Renal pelvis (tissue), 1 donor: ENCODE measurements at regions not wholly inside any gene's neighbourhood (a gene's known extent, or its start where the extent isn't known, plus 50 kb on each side); places are given as distances from the start of the nearest gene placed in this dataset.
A peak's percentile ranks its signal among the peaks of the same experiment; 100 is the strongest.

Experiments used
- DNase-seq: peaks from one replicate; pipeline ENCODE4 v3.0.0-alpha.2; 2013

DNA sequence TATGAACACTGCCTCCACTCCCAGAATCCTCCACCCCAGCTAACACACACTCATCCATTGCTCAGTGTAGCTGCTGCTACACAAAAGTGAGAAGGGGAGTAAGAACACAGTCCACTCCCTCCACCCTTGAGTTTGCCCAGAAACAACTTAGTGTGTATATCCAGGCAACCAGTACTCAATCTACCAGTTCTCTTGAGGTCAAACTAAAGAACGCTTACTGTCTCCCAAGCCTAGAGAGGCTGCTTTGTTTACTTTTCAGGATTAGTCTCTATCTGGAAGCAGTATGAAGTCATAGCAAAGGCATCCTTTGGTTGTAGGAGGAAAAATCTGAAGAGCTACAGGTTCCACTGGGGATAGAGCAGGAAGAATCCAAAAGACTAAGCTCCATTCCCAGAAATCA, 296.3 kb downstream of the KCNN2 start:
- DNase-seq: no peak

DNA sequence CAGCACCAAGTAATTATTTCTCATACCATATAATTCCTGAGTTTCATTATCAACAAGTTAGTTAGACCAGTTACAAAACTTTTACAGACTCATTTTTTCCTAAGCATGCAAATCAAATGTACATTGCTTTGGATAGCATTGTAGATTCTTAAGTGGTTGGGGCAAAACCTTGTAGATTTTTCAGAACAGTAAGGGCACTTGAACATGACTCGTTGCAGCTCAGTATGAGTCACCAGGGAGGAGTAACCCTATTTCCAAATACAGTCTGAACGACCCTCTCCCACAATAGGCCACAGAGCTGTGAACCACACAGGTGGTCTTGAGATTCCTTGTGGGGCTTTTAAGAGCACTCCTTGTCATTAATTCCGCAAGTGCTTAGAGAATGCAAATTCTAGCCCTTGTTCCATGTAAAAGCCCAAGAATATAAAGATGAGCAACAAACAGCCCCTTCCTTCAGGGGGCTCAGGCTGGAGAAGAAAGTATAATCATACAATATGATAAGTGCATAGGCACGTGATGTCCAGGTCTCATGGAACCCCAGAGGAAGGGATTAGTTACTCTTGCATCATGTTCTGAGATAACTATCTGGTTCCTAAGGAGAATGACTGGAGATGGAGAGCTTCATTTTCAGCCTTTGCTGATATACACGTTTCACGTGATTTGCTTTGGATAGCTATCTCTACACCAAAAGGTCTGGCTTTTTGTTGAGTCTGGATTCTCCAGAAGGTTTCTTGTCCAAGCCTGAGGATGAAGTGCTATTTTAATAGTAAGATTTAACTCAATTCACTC, 295.7 kb downstream of the KCNN2 start:
- DNase-seq: no peak

DNA sequence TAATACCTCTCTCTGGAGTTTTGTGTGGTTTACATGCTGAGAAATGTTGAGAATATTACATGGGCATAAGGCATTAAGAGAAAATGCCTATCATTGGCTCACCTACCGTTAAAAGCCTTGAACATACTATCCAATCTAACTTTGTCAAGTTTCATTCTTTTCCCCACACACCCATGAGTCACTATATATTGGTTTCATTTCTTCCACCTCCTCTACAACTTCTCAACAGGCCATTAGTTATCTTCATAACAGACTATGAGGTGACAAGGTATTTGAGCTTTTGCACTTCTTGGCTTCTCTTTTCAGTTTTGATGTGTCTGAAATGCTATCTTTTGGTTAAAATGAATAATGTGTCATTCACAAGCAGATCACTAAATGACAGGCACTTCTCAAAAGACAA, 288.0 kb downstream of the KCNN2 start:
- no peak for DNase-seq

DNA sequence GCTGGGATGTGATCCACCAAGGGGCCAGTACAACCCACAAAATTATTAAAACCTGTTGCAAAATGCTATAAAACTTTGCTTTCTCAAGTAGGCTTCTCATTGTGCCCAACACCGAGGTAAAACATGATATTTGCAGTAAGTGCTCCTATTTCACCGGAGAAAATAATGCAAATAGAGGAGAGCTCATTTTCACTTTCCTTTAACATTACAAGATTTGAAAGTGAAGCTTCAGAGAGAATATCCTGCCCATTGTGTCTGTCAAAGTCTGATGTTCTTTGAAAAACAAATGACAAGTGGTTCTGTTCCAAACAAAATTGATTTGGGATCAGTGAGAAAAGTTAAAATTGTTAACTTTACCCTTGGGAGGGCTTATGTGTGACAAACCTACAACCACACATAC, 287.1 kb downstream of the KCNN2 start:
- no peak for DNase-seq

DNA sequence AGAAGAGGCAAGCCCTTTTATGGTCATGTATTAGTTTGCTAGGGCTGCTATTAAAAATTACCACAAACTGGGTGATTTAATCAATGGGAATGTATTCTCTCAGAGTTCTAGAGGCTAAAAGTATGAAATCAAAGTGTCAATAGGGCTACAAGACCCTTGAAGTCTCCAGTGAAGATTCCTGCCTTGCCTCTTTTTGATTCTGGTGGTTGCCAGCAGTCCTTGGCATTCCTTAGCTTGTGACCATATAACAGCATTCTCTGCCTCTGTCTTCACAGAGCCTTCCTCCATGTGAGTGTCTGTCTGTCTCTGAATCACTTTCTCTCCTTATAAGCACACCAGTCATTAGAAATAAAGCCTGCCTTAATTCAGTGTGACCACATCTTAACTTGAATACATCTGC, 282.7 kb downstream of the KCNN2 start:
- no peak for DNase-seq

DNA sequence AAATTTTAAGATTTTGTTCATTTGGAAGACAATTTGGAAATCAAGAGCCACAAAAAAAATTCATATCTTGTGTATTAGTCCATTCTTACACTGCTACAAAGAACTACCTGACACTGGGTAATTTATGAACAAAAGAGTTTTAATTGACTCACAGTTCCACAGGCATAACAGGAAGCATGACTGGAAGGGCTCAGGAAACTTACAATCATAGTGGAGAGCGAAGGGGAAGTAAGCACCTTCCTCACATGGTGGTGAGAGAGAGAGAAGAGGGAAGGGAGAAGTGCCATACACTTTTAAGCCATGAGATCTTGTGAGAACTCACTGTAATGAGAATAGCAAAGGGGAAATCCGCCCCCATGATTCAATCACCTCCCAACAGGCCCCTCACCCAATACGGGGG, 274.4 kb downstream of the KCNN2 start:
- DNase-seq: no peak

DNA sequence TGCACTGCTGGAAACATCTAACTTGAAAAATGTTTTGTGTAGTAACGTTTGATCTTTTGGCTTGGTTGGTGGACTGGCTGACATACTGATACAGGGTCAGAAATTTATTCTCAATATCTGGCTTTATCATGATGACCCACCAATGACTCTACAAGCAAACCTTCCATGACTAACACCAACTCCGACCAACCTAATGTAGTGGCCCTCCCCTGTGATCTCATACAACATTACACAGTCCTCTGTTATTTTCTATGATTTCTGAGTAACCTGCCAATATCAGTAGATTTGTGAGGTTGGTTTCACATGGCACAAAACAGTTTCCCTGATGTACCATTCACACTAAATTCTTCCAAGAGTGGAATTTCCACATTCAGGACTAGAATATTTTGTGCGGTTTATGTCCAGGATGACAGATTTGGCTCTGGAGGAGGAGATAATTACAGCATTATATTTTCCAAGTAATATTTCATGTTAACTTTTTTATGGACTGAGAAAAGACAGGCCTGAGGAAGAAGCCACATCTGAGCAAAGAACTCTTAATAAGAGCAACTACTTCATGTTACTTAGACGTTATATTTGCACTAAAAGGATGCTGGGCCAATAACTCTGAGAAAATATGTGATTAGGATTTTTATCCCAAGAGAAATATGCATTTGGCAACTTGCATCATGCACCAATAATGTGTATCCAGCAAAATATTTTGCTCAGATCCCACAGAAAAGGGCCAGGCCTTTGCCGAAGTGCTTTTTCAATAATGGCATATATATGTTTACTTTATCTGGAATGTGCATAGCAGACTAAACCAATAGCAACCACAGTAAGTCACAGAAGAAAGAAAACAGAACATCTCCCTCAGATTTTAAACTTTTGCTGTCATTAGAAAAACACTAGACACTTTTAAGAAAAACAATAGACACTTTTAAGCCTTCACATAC, 273.4 kb downstream of the KCNN2 start:
- no peak for DNase-seq

DNA sequence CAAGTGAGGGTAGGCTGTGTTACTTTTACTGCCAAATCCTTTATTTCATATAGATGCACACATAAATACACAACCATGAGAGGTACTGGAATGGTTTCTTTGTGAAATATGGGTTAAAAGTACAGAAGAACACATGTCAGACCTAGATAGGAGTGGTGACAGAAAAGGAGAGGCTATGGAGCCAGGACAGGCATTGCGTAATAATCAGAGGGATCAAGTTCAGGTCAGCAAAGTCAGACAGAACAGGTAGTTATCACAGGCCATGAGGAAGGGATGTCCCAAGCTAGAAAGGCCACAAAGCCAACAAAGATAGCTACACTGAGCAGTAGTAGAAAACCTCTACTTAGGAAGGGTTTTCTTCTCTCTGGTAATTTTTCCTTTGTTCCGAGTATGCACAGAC, 272.6 kb downstream of the KCNN2 start:
- DNase-seq: no peak

DNA sequence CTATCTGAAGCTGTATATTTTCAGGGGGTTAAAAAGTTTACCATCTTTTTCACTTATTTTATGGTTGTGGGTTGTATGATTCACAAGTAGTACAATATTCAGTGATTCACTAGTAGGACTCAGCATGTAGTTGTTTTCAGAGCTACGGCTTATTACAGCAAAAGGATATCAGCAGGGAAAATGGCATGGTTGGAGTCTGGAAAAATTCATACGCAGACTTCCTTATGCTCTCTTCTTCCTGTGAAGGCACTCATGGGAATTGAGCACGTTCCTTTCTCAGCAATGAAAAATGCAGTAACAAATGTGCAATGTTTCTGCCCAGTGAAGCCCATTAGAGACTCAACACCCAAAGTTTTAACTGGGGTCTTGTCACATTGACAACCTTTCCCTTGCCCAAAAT, 250.5 kb downstream of the KCNN2 start:
- DNase-seq: no peak

DNA sequence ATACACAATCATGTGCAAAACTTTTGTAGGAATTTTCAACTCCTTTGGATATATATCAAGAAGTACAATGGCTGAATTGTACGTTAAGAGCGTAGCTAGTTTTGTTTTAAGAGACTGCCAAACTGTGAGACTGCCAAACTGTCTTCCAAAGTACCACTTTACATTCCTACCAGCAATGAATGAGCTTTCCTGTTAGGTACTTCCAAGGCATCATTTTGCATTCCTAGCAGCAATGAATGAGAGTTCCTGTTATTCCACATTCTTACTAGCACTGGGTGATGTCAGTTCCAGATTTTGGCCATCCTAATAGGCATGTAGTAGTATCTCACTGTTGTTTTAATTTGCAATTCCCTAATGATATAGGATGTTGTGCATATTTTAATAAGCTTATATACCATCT, 219.3 kb downstream of the KCNN2 start:
- no peak for DNase-seq

DNA sequence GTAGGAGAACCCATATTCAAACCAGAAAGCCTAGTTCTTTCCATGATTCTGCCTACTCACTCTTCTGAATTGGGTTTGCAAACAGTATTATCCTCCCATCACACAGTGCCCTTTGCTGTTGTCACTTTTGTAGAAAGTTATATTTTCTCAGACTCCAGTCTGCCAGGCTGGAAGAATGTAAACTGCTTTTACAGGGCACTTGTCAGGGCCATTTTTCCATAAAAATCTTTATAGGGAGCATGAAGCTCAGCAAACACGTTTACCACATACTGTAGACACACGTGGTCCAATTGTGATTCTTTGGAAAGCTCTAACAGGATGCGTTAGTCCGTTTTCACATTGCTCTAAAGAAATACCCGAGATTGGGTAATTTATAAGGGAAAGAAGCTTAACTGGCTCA, 204.0 kb downstream of the KCNN2 start:
- no peak for DNase-seq

DNA sequence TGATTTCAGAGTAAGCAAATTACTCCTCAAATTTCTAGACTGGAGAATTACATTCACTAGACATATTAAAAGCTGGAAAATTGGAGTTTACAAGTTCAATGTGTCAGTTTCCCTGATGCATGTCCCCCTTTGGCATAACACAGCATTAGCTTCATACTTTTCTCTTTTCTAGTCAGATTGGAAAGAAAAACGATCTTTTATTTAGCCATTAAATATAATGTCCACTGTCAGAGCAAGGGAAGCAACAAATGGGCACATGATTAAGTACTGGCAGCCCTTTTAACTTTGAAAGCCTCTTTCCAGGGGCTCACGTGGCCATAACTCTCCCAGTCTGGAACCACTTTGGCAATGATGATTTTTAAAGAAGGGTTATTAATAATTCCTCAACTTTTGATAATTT, 203.3 kb downstream of the KCNN2 start:
- DNase-seq: peak; percentile 50

DNA sequence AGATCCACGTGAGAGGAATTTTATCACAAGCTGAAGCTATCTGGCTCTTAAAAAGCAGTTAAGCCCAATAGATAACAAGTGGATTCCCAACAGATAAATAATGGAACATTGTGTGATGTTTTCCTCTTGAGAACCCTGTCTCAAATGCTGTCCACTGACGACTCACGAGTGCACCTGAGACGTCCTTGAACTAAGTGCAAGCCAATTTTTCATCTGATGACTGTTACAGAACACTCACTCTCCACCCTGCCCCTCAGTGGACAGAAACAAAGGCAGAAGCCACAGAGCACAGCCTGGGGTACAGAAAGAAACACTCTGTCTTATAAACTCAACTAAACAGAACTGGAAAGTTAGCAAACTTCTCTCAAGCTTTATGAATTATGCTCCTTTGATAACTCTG, 199.5 kb downstream of the KCNN2 start:
- DNase-seq: no peak
